ENCODE measurements at regions not wholly inside any gene's neighbourhood (a gene's known extent, or its start where the extent isn't known, plus 50 kb on each side); places are given as distances from the start of the nearest gene placed in this dataset.

GRCh38 chr15:73001840-73002239 is 50.4 kb upstream of the NEO1 start:
- intact Hi-C loops (cut with micrococcal nuclease): no loop called here

GRCh38 chr15:73000293-73000692 is 52.0 kb upstream of the NEO1 start:
- intact Hi-C loops (cut with micrococcal nuclease): no loop called here

GRCh38 chr15:72999586-72999985 is 52.7 kb upstream of the NEO1 start:
- intact Hi-C loops (cut with micrococcal nuclease): no loop called here

GRCh38 chr15:72998681-72999466 is 53.4 kb upstream of the NEO1 start:
- intact Hi-C loops (cut with micrococcal nuclease): no loop called here

GRCh38 chr15:72998226-72998625 is 54.0 kb upstream of the NEO1 start:
- intact Hi-C loops (cut with micrococcal nuclease): no loop called here

GRCh38 chr15:72995849-72996248 is 56.4 kb upstream of the NEO1 start:
- intact Hi-C loops (cut with micrococcal nuclease): no loop called here

- intact Hi-C loops (cut with micrococcal nuclease): no loop called here
These were observed 57.6 kb upstream of the NEO1 start for GRCh38 chr15:72994534-72995177.

GRCh38 chr15:72992841-72993252 is 59.4 kb upstream of the NEO1 start:
- intact Hi-C loops (cut with micrococcal nuclease): no loop called here

GRCh38 chr15:72991026-72991425 is 61.2 kb upstream of the NEO1 start:
- intact Hi-C loops (cut with micrococcal nuclease): no loop called here

- intact Hi-C loops (cut with micrococcal nuclease): no loop called here
These were observed 68.3 kb upstream of the NEO1 start for GRCh38 chr15:72983801-72984545.

- intact Hi-C loops (cut with micrococcal nuclease): no loop called here
These were observed 69.5 kb upstream of the NEO1 start for GRCh38 chr15:72982714-72983113.

GRCh38 chr15:72980661-72981060 is 71.6 kb upstream of the NEO1 start:
- intact Hi-C loops (cut with micrococcal nuclease): no loop called here

GRCh38 chr15:72979791-72980190 is 72.5 kb upstream of the NEO1 start:
- intact Hi-C loops (cut with micrococcal nuclease): no loop called here

GRCh38 chr15:72979308-72979707 is 73.0 kb upstream of the NEO1 start:
- intact Hi-C loops (cut with micrococcal nuclease): no loop called here

- intact Hi-C loops (cut with micrococcal nuclease): no loop called here
These were observed 74.0 kb upstream of the NEO1 start for GRCh38 chr15:72978223-72978622.

- intact Hi-C loops (cut with micrococcal nuclease): no loop called here
These were observed 79.9 kb upstream of the NEO1 start for GRCh38 chr15:72972362-72972761.

GRCh38 chr15:72971766-72972165 is 80.5 kb upstream of the NEO1 start:
- intact Hi-C loops (cut with micrococcal nuclease): no loop called here

GRCh38 chr15:72970933-72971760 is 81.1 kb upstream of the NEO1 start:
- intact Hi-C loops (cut with micrococcal nuclease): no loop called here

- intact Hi-C loops (cut with micrococcal nuclease): no loop called here
These were observed 83.7 kb upstream of the NEO1 start for GRCh38 chr15:72968531-72968922.

- intact Hi-C loops (cut with micrococcal nuclease): no loop called here
These were observed 84.3 kb upstream of the NEO1 start for GRCh38 chr15:72967811-72968530.

- intact Hi-C loops (cut with micrococcal nuclease): no loop called here
These were observed 84.9 kb upstream of the NEO1 start for GRCh38 chr15:72967397-72967796.

All from T-helper 1 cell treated with Interleukin-12 subunit alpha and Interleukin-12 subunit beta and Interleukin-4 antibody, amounts not matched to agents 30 ng/mL and 1 ng/mL, for 36 hours (primary cell).